ENCODE measurements at regions not wholly inside any gene's neighbourhood (a gene's known extent, or its start where the extent isn't known, plus 50 kb on each side); places are given as distances from the start of the nearest gene placed in this dataset.

DNA sequence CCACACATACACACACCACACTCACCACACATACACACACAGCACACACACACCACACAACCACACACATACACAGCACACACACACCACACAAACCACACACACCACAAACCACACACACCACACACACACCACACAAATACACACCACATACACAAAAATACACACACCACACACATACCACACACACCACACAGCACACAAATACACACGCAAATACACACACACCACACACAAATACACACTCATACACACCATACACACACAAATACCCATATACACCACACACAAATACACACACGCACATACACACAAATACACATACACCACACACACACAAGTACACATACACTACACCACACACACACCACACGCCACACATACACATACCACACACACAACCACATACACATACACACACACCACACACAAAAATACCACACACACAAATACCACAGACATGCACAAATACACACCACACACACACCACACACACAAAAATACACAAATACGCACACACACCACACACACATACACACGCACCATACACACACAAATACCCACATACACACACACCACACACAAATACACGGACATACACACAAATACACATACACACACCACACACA is 134.6 kb upstream of the TWIST2 start:
- intact Hi-C loops (cut with DNase I): no loop called here
- H3K27ac ChIP-seq: no peak overlapping the region
- no peak overlapping the region for H3K4me3 ChIP-seq
- WGBS, 2 donors: 88 to 92% methylated on average over 6 of the region's 6 CpGs
- no peaks in the 10 kb centered on the region for H3K36me3 ChIP-seq
- DNase-seq: no peak
- peaks cover 0 to 12% (median 0%) of the 10 kb centered on the region in 4 donors for H3K27me3 ChIP-seq
- no peaks in the 10 kb centered on the region for H3K9me3 ChIP-seq
- TF ChIP-seq, protein P1, sequence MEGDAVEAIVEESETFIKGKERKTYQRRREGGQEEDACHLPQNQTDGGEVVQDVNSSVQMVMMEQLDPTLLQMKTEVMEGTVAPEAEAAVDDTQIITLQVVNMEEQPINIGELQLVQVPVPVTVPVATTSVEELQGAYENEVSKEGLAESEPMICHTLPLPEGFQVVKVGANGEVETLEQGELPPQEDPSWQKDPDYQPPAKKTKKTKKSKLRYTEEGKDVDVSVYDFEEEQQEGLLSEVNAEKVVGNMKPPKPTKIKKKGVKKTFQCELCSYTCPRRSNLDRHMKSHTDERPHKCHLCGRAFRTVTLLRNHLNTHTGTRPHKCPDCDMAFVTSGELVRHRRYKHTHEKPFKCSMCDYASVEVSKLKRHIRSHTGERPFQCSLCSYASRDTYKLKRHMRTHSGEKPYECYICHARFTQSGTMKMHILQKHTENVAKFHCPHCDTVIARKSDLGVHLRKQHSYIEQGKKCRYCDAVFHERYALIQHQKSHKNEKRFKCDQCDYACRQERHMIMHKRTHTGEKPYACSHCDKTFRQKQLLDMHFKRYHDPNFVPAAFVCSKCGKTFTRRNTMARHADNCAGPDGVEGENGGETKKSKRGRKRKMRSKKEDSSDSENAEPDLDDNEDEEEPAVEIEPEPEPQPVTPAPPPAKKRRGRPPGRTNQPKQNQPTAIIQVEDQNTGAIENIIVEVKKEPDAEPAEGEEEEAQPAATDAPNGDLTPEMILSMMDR (IDR thresholded peaks at IDR 0.05): no peak
- TF ChIP-seq POLR2A (IDR thresholded peaks at IDR 0.05): no peak
- H3K4me1 ChIP-seq: peaks cover 0 to 5% (median 0%) of the 10 kb centered on the region in 3 donors

DNA sequence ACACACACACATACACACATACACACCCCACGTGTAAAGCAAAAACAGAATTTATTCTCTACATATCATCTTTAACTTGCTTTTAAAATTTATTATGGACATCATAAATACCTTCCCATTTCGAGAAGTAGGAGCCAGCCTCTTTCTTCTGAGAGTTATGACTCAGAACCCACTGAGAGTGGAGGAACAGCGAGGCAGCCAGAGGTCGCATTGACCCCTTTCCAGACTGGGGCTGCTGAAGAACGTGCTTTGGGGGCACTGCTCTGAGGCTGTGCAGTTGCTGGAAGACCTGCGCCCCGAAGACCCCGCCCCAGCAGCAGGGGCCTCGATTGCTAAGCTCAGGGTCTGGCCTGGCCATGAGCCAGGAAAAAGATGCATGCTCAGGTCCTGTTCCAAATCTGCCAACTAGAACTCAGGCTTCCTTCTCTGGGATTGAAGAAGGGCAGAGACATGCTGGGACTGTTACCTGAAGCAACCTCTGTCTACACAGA is 133.8 kb upstream of the TWIST2 start:
- 64 to 66% methylated on average over 5 to 7 of the region's 9 CpGs for WGBS, 2 donors
- DNase-seq: no peak

DNA sequence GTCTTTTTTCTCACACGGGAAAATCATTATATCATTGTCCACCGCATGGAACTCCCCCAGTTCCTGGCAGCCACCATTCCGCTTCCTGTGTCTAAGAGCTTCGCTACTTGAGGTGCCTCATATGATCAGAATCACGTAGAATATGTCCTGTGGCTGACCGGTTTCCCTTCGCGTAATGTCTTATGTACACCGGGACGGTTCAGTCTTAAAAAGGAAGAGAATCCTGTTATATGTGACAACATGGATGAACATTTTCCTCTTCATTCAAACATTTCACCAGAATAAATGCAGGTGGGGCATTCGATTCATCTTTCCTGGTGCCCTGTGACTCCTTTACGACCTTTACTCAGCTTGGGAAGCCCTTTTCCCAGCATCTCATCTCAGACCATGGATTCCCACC is 131.7 kb upstream of the TWIST2 start:
- Histone ChIP-seq H3K27me3 (peaks cover 0 to 12% (median 0%) of the 10 kb centered on the region in 4 donors), H3K9me3 (no peaks in the 10 kb centered on the region), H3K27ac (no peak overlapping the region), H3K4me3 (no peak overlapping the region), H3K4me1 (peaks cover 0 to 19% (median 0%) of the 10 kb centered on the region in 3 donors), H3K36me3 (no peaks in the 10 kb centered on the region)
- intact Hi-C loops (cut with DNase I): no loop called here
- DNase-seq: no peak
- WGBS, 2 donors: 89 to 91% methylated on average over 12 of the region's 12 CpGs
- TF ChIP-seq, protein P1 (IDR thresholded peaks at IDR 0.05): no peak
- TF ChIP-seq POLR2A (IDR thresholded peaks at IDR 0.05): no peak

More for the DNA sequence above, 133.8 kb upstream of the TWIST2 start:
- intact Hi-C loops (cut with DNase I): no loop called here
- no peak for TF ChIP-seq POLR2A (IDR thresholded peaks at IDR 0.05)
- TF ChIP-seq, protein P1 (IDR thresholded peaks at IDR 0.05): no peak
- no peaks in the 10 kb centered on the region for H3K36me3 ChIP-seq
- peaks cover 0 to 5% (median 0%) of the 10 kb centered on the region in 3 donors for H3K4me1 ChIP-seq
- H3K27me3 ChIP-seq: peaks cover 0 to 12% (median 0%) of the 10 kb centered on the region in 4 donors
- H3K4me3 ChIP-seq: no peak overlapping the region
- no peak overlapping the region for H3K27ac ChIP-seq
- no peaks in the 10 kb centered on the region for H3K9me3 ChIP-seq

DNA sequence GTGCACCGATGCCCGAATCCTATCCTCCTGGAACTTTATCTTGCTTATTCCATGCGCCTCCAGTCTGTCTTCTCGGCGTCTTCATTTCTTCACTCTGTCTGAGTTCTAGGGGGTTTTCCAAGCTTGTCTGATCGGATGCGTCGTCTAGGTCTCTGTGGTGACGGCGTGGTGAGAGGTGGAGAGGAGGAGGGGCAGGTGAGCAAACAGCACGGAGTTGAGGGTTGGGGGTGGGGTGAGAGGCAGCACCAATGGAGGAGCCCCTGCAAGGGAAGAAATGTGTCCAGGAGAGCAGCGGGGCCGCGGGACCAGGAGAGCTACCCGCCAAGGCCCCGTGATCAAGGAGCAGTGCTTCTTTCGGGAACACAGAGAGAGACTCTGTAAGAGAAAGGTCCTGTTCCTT is 131.3 kb upstream of the TWIST2 start:
- intact Hi-C loops (cut with DNase I): no loop called here
- WGBS, 2 donors: 74% methylated on average over 10 to 16 of the region's 17 CpGs
- TF ChIP-seq, protein P1 (IDR thresholded peaks at IDR 0.05): no peak
- no peak for TF ChIP-seq POLR2A (IDR thresholded peaks at IDR 0.05)
- Histone ChIP-seq H3K36me3 (no peaks in the 10 kb centered on the region), H3K4me1 (peaks cover 0 to 19% (median 0%) of the 10 kb centered on the region in 3 donors), H3K9me3 (no peaks in the 10 kb centered on the region), H3K27me3 (peaks cover 0 to 12% (median 0%) of the 10 kb centered on the region in 4 donors), H3K4me3 (no peak overlapping the region), H3K27ac (no peak overlapping the region)
- no peak for DNase-seq

DNA sequence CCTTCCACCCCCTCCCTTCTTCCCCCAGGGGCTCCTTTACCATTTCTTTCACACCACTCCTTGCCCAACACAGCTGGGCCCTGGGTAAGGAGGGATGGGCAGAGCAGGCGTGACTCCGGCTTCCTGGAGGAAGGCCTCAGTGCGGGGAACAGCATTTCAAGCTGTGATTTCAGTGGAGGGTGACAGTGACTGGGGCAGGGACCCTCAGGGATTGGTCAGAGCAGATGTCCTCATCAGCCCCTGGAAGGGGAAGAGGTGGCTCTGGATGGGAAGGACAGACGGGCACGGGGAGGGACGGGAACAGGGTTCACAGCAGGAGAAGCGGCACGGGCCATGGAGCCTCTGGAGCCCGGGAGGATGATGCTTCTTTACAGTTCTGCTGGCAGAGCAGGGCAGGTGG is 130.8 kb upstream of the TWIST2 start:
- peaks cover 0 to 12% (median 0%) of the 10 kb centered on the region in 4 donors for H3K27me3 ChIP-seq
- H3K4me1 ChIP-seq: peaks cover 0 to 19% (median 0%) of the 10 kb centered on the region in 3 donors
- H3K27ac ChIP-seq: no peak overlapping the region
- no peaks in the 10 kb centered on the region for H3K36me3 ChIP-seq
- TF ChIP-seq POLR2A (IDR thresholded peaks at IDR 0.05): no peak
- TF ChIP-seq, protein P1 (IDR thresholded peaks at IDR 0.05): no peak
- no peaks in the 10 kb centered on the region for H3K9me3 ChIP-seq
- no peak overlapping the region for H3K4me3 ChIP-seq
- WGBS, 2 donors: 88 to 93% methylated on average over 6 to 7 of the region's 9 CpGs
- intact Hi-C loops (cut with DNase I): no loop called here
- DNase-seq: no peak
